AG20443 (cell line): ENCODE measurements at regions not wholly inside any gene's neighbourhood (a gene's known extent, or its start where the extent isn't known, plus 50 kb on each side); places are given as distances from the start of the nearest gene placed in this dataset.
"Not testable (repeated sequence)": the region's sequence is repeated elsewhere in the genome, so short reads cannot be mapped to it uniquely, and the experiment has no call there.

Experiments
- DNase-seq: peaks from one replicate; pipeline ENCODE4 v3.0.0; 2012; ENCODE audit warnings: low spot score, mixed read lengths

DNA sequence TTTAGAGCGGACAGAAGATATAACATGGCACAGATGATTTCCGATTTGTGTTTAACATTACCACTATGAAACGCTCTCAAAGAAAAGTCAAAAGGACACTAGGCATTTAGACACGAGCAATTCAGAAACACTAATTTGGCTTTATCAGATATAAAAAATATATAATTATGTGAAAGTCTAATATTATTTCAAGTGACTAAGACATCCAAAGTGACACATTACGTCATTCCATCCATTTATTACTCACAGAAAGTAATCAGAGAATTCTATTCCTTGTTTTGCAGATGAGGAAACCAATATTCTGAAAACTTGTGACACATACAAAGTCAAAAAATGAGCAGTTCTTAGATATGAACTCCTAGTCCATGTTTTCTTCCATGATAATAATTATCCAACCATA is 250.8 kb upstream of the USP15 start:
- no peak for DNase-seq

DNA sequence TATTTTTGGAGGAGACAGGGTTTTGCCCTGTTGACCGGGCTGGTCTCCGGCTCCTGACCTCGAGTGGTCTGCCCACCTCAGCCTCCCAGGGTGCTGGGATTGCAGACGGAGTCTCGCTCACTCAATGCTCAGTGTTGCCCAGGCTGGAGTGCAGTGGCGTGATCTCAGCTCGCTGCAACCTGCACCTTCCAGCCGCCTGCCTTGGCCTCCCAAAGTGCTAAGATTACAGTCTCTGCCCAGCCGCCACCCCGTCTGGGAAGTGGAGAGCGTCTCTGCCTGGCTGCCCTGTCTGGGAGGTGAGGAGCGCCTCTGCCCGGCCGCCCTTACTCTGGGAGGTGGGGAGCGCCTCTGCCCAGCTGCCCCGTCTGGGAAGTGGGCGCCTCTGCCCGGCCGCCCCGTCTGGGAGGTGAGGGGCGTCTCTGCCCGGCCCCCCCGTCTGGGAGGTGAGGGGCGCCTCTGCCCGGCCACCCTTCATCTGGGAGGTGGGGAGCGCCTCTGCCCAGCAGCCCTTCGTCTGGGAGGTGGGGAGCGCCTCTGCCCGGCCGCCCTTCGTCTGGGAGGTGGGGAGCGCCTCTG is 249.8 kb upstream of the USP15 start:
- DNase-seq: not testable (repeated sequence)

DNA sequence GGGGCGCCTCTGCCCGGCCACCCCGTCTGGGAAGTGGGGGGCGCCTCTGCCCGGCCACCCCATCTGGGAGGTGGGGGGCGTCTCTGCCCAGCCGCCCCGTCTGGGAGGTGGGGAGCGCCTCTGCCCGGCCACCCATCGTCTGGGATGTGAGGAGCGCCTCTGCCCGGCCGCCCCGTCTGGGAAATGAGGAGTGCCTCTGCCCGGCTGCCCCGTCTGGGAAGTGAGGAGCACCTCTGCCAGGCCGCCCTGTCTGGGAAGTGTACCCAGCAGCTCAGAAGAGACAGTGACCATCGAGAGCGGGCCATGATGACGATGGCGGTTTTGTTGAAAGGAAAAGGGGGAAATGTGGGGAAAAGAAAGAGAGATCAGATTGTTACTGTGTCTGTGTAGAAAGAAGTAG is 249.2 kb upstream of the USP15 start:
- not testable (repeated sequence) for DNase-seq

DNA sequence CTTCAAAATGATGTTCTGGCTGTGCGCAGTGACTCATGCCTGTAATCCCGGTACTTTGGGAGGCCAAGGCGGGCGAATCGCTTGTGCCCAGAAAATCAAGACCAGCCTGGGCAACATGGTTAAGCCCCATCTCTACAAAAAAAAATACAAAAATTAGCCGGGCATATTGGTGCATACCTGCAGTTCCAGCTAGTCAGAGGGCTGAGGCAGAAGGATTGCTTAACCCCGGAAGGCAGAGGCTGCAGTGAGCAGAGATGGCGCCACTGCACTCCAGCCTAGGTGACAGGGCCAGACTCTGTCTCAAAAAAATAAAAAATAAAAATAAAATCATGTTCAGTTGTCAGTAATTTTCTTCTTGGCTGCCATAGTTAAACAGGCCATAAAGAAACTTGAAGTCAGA is 245.9 kb upstream of the USP15 start:
- no peak for DNase-seq

DNA sequence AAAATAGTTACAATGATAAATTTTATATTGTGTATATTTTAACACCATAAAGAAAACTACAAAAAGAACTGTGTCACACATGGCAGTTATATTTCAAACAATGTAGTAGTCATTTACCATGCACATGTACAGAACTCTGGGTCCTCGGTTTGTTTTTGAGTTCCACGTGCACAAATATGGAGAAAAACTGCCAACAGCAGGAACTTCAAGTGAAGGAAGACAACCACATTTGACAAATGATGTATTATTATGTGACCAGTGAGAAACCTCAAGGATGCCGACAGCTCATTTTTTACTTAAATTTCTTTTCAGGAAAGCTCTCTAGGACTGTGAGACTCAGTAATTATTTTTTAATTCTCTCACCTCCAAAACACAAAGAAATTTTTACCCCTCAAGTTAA is 244.2 kb upstream of the USP15 start:
- DNase-seq: no peak

DNA sequence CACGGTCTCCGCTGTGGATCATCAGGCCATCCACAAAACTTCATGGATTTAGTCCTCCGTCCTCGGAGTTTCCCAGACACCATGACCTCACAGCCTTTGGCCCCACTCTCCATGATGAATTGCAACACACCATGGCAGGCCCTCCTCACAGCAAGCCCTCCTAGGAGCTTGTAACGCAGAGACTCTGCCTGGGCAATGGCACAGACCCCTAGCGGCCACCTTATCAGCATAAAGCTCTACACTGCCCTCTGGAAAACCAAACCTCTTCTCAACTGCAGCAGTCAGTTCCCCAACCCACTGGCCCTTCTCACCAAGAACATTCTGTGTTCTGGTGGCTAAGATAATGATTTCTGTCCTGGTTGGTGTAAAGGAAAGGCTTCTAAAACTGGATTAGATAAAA is 238.4 kb upstream of the USP15 start:
- DNase-seq: no peak

DNA sequence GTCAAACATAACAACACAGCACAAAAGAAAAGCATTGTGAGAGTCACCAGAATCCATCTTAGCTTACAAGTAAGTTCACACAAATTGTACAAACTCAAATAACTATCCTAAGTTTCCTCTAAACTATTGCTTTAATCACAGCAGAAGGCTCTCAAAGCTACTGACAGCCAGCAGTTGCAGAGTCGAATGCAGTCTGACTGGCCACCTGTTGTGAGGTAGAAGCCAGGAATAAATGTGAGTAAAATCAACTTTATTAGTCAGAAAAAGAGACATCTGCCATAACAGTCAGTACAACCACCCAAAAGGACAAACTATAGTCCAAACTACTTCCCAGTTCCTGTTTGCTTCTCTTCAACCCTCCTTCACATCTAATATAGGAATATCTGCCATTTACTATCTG is 231.7 kb upstream of the USP15 start:
- no peak for DNase-seq

DNA sequence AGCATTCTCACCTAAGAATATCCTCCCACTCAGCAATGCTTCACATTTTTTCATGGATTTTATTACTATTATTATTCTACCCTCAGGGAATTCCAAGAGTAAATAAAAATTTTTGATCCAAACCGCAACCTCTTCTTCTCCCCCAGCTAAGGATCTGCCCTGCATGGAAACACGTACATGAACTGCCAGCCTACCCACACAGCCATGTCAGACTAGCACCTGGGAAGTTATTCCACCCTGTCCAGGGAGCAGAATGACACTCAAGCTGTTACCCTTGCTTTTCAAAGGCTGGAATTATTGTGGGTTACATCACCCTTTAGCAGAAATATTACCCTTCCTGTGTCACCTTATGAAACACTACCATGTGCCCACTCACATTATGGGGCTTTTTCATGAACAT is 227.3 kb upstream of the USP15 start:
- DNase-seq: no peak

DNA sequence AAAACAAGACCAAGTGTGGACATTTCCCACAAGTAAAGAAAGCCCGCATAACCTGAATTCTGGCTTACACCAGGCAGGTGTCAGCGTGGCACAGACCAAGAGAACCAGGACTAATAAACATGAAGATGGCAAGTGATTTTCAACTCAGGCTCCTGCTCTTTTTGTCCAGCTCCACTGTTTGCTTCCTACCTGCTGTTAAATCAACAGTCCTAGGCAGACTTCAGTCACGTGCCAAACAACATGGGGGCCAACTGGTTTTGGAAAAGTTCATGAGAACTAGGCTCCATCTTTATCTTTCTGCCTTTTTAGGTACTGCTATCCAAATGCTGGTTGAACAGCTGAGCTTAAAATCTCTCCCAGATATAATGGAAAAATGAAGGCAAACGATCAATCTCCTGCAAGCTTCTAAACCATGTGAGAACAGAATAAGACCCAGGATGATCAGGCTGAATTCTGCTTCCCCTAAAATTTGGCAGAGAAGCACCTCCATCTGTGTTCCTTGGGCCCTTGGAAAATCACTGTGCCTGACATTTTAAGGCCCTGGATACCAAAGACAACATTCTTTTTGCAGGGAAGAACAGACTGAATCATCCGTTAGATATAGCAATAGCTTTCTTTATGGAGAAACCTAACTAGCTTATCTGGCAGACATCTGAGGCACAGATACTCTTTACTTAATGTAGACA is 215.6 kb upstream of the USP15 start:
- DNase-seq: no peak

DNA sequence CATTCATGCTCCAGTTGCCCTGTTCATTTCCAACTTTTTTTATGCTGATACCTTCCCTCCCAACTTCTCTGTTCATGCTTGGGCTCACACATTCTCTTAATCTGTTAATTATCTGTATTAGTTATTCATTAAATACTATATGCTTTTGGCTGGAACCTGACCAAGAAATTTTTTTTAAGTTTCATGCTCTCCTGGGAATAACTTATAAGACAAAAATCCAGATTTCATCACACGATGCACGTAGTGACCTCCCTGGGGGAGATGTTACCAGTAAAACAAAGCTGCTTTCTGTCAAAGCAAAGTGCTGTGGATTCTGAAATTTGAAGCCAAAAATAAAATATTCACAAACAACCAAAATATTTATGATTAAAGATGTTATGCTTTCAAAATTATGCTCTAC is 215.0 kb upstream of the USP15 start:
- DNase-seq: no peak

DNA sequence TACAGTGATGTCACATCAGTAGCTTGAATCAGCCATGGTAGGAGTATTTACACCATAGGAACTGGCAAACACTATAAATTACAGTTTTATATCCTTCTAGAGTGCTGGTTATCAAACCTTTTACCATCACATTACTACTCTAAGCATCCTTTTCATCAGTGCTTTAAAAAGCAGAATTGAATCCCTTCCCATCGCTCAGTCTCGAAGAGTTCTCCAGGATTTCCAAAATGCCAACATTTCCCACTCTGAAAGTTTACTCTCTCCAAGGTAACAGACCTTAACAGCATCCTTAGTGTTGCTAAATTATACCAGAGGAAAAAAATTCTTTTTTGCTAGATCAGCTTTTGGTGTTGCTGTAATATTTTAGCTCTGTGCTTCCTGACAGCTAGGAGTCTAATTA is 209.4 kb upstream of the USP15 start:
- no peak for DNase-seq

DNA sequence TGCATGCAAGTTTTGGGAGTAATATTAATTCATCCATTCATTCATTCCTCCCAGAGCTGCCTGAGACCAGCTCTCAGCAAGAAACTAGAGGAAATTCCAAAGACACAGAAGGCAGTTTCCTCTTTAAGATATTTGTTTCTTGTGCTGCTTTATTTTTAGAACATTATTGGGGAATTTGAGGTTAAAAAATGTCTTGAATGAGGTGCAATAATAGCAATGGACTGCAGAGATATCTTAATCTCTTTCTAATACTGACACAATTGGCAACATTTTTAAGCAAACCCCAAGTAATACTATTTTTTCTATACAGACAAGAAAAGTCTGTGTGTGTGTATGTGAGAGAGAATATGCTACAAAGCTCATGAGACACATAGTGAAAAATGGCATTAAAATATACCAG is 190.2 kb upstream of the USP15 start:
- DNase-seq: no peak

DNA sequence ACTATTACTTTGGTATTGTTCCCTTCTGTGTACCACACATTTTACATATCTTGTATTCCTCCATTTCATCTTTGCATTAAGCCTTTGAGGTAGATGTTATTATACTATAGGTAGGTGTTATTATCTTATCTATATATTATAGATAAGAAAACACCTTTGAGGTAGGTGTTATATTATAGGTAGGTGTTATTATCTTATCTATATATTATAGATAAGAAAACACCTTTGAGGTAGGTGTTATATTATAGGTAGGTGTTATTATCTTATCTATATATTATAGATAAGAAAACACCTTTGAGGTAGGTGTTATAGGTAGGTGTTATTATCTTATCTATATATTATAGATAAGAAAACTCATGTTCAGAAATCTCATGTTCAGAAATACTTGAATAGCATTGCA is 187.0 kb upstream of the USP15 start:
- DNase-seq: not testable (repeated sequence)

DNA sequence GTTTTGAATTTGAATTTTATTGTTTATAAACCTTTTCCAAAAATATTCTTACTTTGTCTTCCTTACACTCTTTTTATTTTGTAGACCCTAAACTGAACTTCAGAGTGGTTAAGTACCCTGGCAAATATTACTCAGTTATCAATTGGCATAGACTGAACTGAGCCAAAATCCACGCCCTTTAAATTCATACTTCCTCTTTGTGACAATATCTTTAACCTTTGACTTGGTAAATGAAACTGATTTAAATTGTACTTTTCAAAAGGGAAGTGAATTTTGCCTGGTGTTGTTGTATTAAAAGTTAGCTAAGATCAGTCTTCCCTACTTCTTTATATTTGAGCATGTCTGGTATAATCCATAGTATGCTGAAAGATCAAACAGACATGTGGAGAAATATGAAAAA is 184.3 kb upstream of the USP15 start:
- no peak for DNase-seq

DNA sequence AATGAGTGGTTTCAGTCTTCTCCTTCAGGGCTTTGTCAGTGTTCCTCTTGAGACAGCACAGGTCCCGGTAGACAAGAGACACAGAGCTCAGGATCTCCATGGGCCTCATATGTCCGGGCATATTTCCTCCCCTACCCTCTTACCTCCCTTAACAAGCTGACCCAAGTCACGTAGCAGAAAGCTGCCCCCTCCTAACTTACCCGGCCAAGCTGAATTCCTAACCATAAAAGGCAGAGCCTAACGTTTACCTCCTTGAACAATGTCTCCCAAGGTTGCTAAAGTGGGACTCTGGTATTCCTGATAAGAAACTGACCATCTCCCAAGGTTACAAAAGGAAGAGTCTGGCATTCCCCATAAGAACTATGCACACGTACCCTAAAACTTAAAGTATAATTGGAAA is 182.2 kb upstream of the USP15 start:
- no peak for DNase-seq

DNA sequence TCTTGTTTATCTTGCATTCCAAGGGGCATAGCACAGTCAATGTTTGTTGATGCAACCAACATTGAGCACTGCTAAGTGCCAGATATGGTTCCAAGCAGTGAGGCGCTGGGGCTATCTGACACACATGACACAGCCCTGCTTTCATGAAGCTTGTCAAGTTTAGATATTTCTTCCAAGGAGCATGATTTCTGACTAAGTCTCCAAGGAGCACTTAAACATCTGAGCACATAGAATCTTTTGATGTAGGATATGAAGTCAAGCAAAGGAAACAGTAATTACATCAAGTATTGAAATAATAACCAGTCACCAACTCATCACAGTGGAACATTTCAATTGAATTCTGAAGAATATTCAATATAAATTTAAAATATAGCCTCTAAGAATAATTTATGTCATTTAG is 177.8 kb upstream of the USP15 start:
- no peak for DNase-seq

DNA sequence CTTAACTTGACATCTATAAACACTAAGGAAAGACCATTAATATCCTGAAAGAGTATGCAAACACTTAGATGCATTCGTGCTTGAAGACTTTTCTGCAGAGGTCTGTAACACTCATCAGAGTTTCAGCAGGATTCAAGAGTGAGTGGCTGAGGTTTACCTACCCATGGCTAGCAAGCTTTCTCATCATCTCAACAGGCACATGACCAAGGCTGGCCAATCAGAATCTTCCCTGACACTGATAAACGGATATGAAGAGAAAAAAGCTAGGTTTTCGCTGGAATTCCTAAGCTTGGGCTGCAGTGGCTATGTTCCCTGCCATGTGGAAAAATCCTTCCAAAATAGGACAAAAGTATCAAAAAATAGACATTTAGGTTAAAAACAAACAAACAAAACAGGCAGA is 162.1 kb upstream of the USP15 start:
- DNase-seq: no peak

DNA sequence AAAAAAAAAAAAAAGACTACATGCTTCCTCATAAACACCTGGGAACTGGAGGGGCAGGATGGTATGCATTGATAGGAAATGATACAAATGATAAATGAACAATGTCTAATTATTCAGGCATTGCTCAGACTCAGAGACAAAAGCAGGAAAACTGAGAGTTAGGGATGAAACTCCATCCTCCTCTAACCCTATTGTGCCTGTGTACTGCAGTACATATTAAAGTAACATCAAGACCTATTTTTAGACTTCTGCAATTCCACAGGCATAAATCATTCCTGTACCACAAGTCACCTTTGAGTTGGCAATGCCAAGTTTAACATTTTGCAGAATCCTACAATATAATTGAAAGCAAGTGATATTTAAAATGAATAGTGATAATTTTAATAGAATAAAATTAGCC is 156.5 kb upstream of the USP15 start:
- DNase-seq: no peak

DNA sequence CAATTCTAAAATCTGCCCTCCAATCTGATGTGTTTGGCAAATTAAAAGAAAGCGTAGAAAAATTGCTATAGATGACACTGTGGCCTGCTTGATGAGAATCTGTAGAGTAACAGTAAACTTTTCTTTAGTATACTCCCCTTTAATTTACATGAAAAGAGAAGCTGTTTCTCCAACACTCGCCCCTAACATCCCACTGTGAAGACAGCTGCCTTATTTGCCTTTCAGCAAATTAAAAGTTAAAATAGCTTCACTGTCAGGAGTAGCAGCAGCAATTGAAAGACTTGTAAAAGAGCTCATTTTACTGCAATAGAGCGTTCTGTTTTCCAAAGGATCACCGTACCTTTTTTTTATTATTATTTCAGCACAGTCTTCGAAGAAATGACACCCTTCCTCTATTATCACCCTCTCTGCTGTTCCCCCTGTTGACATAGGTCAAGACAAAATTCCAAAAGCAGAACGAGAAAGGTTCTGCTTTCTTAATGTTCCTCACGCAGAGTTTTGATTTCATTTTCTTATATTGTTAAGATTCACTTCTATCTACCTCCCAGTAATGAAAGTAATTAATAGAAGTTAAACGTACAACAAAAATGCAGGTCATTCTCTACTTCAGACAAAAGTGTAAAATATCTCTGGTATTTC is 153.5 kb upstream of the USP15 start:
- DNase-seq: no peak

DNA sequence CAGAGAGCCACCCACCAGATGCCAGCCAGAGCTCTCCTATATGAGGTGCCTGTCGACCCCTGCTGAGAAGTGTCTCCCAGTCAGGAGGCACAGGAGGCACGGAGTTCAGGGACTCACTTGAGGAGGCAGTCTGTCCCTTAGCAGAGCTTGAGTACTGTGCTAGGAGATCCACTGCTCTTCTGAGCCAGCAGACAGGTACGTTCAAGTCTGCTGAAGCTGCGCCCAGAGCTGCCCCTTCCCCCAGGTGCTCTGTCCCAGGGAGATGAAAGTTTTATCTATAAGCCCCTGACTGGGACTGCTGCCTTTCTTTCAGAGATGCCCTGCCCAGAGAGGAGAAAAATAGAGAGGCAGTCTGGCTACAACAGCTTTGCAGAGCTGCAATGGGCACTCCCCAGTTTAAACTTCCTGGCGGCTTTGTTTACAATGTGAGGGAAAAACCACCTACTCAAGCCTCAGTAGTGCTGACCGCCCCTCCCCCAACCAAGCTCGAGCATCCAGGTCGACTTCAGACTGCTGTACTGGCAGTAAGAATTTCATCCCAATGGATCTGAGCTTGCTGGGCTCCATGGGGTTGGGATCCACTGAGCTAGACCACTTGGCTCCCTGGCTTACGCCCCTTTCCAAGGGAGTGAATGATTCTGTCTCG is 146.7 kb upstream of the USP15 start:
- DNase-seq: no peak

DNA sequence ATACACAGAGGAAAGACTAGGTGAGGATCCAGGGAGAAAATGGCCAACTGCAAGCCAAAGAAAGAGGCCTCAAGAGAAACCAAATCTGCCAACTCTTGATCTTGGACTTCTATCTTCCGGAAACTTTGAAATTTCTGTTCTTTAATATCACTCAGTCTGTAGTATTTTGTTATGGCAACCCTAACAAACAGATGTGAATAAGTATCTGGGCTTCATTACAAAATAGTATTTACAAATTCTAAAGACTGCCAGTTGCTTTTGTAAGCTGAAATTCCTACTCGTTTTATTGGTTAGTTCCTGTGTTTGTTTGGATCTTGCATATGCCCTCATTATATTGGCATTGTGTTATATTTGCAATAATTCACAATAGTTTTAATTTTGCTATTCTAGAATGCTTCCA is 143.2 kb upstream of the USP15 start:
- DNase-seq: no peak

DNA sequence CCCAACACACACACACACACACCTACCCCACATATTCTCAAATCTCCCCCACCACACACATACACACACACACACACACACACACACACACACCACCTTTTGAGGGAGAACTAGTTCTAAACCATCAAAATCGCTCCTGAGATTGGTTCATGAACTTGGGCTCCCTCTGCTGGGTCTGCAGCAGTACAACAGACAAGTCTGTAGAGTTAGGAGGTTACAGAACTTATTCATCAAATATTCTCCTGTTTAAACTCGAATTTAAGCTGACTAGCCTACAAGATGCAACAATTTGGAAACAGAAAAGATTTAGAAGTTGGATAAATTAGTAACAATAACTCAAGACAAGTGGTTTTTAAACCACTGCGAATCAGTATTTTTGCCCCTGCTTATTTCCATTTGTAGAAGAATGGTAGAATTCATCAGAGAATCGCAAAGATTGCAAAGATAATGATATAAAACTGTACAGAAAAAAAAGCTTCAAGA is 136.4 kb upstream of the USP15 start:
- DNase-seq: peak; percentile 65

DNA sequence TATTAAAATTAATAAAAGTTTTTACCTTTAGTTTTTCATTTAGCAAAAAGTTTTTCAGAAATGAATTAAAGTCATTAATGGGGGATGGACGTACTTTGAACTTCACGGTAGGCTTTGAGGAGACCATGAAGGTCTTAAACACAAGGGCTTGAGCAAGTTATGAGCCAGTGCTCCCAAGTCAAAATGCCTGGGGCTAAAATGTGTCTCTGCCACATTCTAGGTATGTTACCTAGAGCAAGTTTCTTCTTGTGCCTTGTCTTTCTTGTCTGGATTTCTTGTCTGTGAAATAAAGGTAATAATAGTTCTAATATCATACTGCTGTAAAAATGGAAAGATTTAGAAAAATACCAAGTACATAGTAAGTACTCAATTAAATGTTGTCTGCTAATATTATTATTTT is 132.7 kb upstream of the USP15 start:
- no peak for DNase-seq
